Endothelial cell of umbilical vein (primary cell): ENCODE measurements at regions not wholly inside any gene's neighbourhood (a gene's known extent, or its start where the extent isn't known, plus 50 kb on each side); places are given as distances from the start of the nearest gene placed in this dataset.

Experiments
- BruUV-seq: library from RNA; stranded (reverse); fragments of 400-500 nt; replicated peaks from 2 replicates; lab custom pipeline; 2021; lab: Mats Ljungman, UMichigan
- CTCF ChIA-PET: fragments of 300-600, 350-600 bp; sonication (Branson Sonifier 250); formaldehyde crosslinking; loops from one replicate; lab custom pipeline; 2021; ENCODE audit warnings: antibody characterized with exemption, inconsistent platforms; lab: Charles Lee
- POLR2A ChIA-PET: fragments of 300-600, 350-600 bp; sonication (Branson Sonifier 250); formaldehyde crosslinking; loops from one replicate; lab custom pipeline; 2021; ENCODE audit warnings: antibody characterized with exemption, inconsistent platforms; lab: Charles Lee
- DNase-seq: peaks from one replicate; pipeline ENCODE4 v3.0.0-alpha.2; 2011; ENCODE audit warnings: low read depth, low spot score
- FAIRE-seq: peaks from 2 replicates; lab custom pipeline; 2011; peaks lifted over from hg19 to GRCh38; lab: Jason Lieb, UNC
- H2AFZ ChIP-seq: 2 replicates; pipeline ENCODE4 v1.6.0; 2012; ENCODE audit warnings: low read depth, low read length, control low read depth, inconsistent platforms
- H3K27ac ChIP-seq: 2 replicates; pipeline ENCODE4 v1.5.1; 2011; ENCODE audit warnings: low read depth, mild to moderate bottlenecking, control low read depth, low read length, moderate library complexity; ENCODE audit not compliant: insufficient read depth
- H3K27me3 ChIP-seq, 2 experiments: 2 replicates each; pipeline versions ENCODE4 v1.6.0 to v1.6.1; 2011; ENCODE audit warnings: low read length in 2 of 2, mixed read lengths in 1 of 2; ENCODE audit not compliant: control insufficient read depth in 2 of 2, insufficient read depth in 2 of 2
- H3K36me3 ChIP-seq, 2 experiments: 2 replicates in 1 of 2; 3 replicates in 1 of 2; pipeline ENCODE4 v1.5.1; 2011; ENCODE audit warnings: low read length in 2 of 2, mild to moderate bottlenecking in 1 of 2, moderate library complexity in 1 of 2; ENCODE audit not compliant: control insufficient read depth in 2 of 2, insufficient read depth in 2 of 2; ENCODE audit errors: extremely low read depth in 1 of 2
- H3K4me1 ChIP-seq: 3 replicates; pipeline ENCODE4 v1.5.1; 2011; ENCODE audit warnings: mild to moderate bottlenecking, low read length; ENCODE audit not compliant: control insufficient read depth, insufficient read depth; ENCODE audit errors: extremely low read depth
- H3K4me2 ChIP-seq: 2 replicates; pipeline ENCODE4 v1.6.1; 2011; ENCODE audit warnings: low read length, control low read depth, mixed read lengths; ENCODE audit not compliant: insufficient read depth
- H3K4me3 ChIP-seq, 3 experiments: fragments of 200-600 bp in 1 of 3; sonication (generic), shearing (Covaris generic) in 1 of 3; replicated peaks in 1 of 3; 2 replicates each; pipeline ENCODE4 v1.5.1; 2011 to 2016; ENCODE audit warnings: control low read depth in 3 of 3, low read length in 3 of 3, mild to moderate bottlenecking in 2 of 3, inconsistent platforms in 1 of 3, low read depth in 1 of 3, moderate library complexity in 1 of 3; ENCODE audit not compliant: insufficient read depth in 1 of 3
- H3K79me2 ChIP-seq: 2 replicates; pipeline ENCODE4 v1.6.0; 2012; ENCODE audit warnings: low read length, inconsistent platforms; ENCODE audit not compliant: control insufficient read depth, insufficient read depth
- H3K9ac ChIP-seq: replicated peaks from 2 replicates; pipeline ENCODE3; 2011; ENCODE audit warnings: low read length, control low read depth; ENCODE audit not compliant: insufficient read depth; ENCODE audit errors: extremely low read depth
- H3K9me1 ChIP-seq: replicated peaks from 3 replicates; pipeline ENCODE4 v1.6.0; 2011; ENCODE audit warnings: mild to moderate bottlenecking, low read length; ENCODE audit not compliant: control insufficient read depth, insufficient read depth; ENCODE audit errors: extremely low read depth
- H3K9me3 ChIP-seq: replicated peaks from 2 replicates; pipeline ENCODE4 v1.5.1; 2012; ENCODE audit warnings: low read length, inconsistent platforms; ENCODE audit not compliant: control insufficient read depth, insufficient read depth
- H4K20me1 ChIP-seq: replicated peaks from 2 replicates; pipeline ENCODE3; 2011; ENCODE audit warnings: mild to moderate bottlenecking, low read length; ENCODE audit not compliant: control insufficient read depth, insufficient read depth; ENCODE audit errors: extremely low read depth
- EZH2 ChIP-seq: IDR thresholded peaks from 2 replicates; pipeline ENCODE4 v1.6.1; 2012; ENCODE audit warnings: borderline replicate concordance, low read depth, mild to moderate bottlenecking, moderate library complexity, low read length, inconsistent platforms; ENCODE audit not compliant: severe bottlenecking
- FOS ChIP-seq: IDR thresholded peaks from 2 replicates; pipeline ENCODE4 v1.6.1; 2011; ENCODE audit warnings: mild to moderate bottlenecking, low read length, moderate library complexity, borderline replicate concordance; ENCODE audit not compliant: insufficient read depth
- GATA2 ChIP-seq: IDR thresholded peaks from 2 replicates; pipeline ENCODE4 v1.7.0; 2011; ENCODE audit warnings: low read depth, mild to moderate bottlenecking, moderate library complexity, mixed read lengths, low read length; ENCODE audit not compliant: insufficient read length, insufficient read depth
- JUN ChIP-seq: IDR thresholded peaks from 2 replicates; pipeline ENCODE4 v1.6.1; 2011; ENCODE audit warnings: borderline replicate concordance, low read depth; ENCODE audit not compliant: insufficient read length, insufficient read depth
- MYC ChIP-seq: IDR thresholded peaks from one replicate; pipeline ENCODE4 v1.6.1; 2011; ENCODE audit warnings: mild to moderate bottlenecking, low read depth, low read length
- POLR2A ChIP-seq: IDR thresholded peaks from 2 replicates; pipeline ENCODE4 v1.6.1; 2012; ENCODE audit warnings: low read depth, mild to moderate bottlenecking, control low read depth, low read length
- POLR2AphosphoS5 ChIP-seq: IDR thresholded peaks from 2 replicates; pipeline ENCODE4 v1.6.1; 2012; ENCODE audit warnings: low read depth, mild to moderate bottlenecking, control low read depth, low read length, moderate library complexity; ENCODE audit not compliant: insufficient read depth
- dilution Hi-C: fragments of 300-500 bp; cut with MboI; formaldehyde crosslinking; loops from one replicate; pipeline ENCODE4 v1.15.0; 2019; ENCODE audit warnings: low sequenced_read_pairs; ENCODE audit not compliant: extremely low pct_ligation_motif_present
- intact Hi-C: fragments of 100-400 bp; cut with micrococcal nuclease; formaldehyde crosslinking; loops from one replicate; pipeline ENCODE4 v1.10.0; 2022
- TF ChIP-seq, protein P1 (sequence below): IDR thresholded peaks from 2 replicates; pipeline ENCODE4 v1.6.1; 2011; ENCODE audit not compliant: insufficient read depth, insufficient read length
- TF ChIP-seq, protein P2 (sequence below), 2 donors: IDR thresholded peaks; 1 replicate in 1 of 2; 2 replicates in 1 of 2; pipeline ENCODE4 v1.5.1; 2011; ENCODE audit warnings: low read length in 2 of 2, mild to moderate bottlenecking in 2 of 2, moderate library complexity in 2 of 2, control low read depth in 1 of 2, inconsistent platforms in 1 of 2, low read depth in 1 of 2; ENCODE audit not compliant: insufficient read depth in 1 of 2; ENCODE audit errors: extremely low read depth in 1 of 2

DNA sequence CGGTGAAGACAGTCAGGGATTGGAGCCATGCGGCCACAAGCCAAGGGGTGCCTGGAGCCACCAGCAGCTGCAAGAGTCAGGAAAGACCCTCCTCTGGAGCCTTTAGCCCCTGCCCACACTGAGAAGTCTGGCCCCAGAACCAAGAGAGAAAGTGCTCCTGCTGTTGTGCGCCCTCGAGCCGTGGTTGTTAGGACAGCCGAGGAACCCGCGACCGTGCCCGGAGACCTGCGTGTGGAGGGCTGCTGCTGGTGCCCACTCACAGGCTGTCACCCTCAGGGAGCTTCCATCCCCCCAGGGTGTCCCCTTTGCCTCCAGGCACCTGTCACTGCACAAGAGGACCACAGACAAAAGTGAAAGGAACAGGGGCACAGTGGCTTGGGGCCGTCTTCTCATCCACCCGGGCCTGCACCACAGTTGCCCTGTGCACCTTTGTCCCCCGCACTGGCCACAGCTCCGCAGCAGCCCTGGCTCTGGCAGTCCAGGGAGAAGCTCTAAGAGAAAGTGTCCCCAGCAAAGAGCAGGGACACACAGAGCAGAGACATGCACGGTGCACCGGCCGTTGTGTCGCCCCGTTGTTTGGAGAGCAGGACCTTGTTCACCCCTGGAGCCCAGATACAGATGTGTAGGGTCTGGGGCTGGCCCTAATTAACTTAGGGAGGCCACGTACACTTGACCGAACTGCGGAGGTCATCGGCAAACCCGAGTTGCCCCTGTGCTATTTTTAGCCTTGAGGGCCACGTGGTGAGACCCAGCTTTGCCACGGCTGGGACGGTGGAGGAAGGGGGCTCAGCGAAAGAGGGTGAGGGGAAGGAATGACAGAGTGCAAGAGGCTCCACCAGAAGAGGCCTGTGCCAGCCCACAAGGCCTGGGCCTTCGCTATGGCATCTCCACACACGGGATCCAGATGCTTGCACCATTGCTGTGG is 329.2 kb downstream of the C16orf95 start:
- no peaks in the 10 kb centered on the region for H3K9me1 ChIP-seq
- no peak overlapping the region for H2AFZ ChIP-seq
- no TSS peak for BruUV-seq
- FAIRE-seq, result no peak
- intact Hi-C loops, result no loop called here
- H3K4me3 ChIP-seq, result no peak overlapping the region
- DNase-seq, result no peak
- ChIA-PET CTCF (no interaction called here), POLR2A (no interaction called here)
- H3K36me3 ChIP-seq, result no peaks in the 10 kb centered on the region
- H3K4me1 ChIP-seq, result no peaks in the 10 kb centered on the region
- H4K20me1 ChIP-seq, result no peaks in the 10 kb centered on the region
- no peak overlapping the region for H3K9ac ChIP-seq
- no peaks in the 10 kb centered on the region for H3K9me3 ChIP-seq
- H3K27me3 ChIP-seq, result peaks cover 0 to 11% of the 10 kb centered on the region in 2 experiments
- TF ChIP-seq MYC (no peak), EZH2 (no peak), GATA2 (no peak), FOS (no peak), POLR2A (no peak), POLR2AphosphoS5 (no peak), JUN (no peak)
- TF ChIP-seq, protein P1, sequence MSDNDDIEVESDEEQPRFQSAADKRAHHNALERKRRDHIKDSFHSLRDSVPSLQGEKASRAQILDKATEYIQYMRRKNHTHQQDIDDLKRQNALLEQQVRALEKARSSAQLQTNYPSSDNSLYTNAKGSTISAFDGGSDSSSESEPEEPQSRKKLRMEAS, result no peak
- TF ChIP-seq, protein P2, sequence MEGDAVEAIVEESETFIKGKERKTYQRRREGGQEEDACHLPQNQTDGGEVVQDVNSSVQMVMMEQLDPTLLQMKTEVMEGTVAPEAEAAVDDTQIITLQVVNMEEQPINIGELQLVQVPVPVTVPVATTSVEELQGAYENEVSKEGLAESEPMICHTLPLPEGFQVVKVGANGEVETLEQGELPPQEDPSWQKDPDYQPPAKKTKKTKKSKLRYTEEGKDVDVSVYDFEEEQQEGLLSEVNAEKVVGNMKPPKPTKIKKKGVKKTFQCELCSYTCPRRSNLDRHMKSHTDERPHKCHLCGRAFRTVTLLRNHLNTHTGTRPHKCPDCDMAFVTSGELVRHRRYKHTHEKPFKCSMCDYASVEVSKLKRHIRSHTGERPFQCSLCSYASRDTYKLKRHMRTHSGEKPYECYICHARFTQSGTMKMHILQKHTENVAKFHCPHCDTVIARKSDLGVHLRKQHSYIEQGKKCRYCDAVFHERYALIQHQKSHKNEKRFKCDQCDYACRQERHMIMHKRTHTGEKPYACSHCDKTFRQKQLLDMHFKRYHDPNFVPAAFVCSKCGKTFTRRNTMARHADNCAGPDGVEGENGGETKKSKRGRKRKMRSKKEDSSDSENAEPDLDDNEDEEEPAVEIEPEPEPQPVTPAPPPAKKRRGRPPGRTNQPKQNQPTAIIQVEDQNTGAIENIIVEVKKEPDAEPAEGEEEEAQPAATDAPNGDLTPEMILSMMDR (IDR thresholded peaks at IDR 0.05; ENCODE audit: extremely low read depth in 1 of 2, insufficient read depth in 1 of 2, low read depth in 1 of 2, low read length in 2 of 2), result no peak
- H3K27ac ChIP-seq, result no peak overlapping the region
- H3K79me2 ChIP-seq, result no peaks in the 10 kb centered on the region
- H3K4me2 ChIP-seq, result no peak overlapping the region
- dilution Hi-C loops, result no loop called here
